HG02884 (cell line): ENCODE measurements at regions not wholly inside any gene's neighbourhood (a gene's known extent, or its start where the extent isn't known, plus 50 kb on each side); places are given as distances from the start of the nearest gene placed in this dataset.
"Not testable (repeated sequence)": the region's sequence is repeated elsewhere in the genome, so short reads cannot be mapped to it uniquely, and the experiment has no call there.

Experiments used
- ATAC-seq: cut with Tn5 transposase; IDR thresholded peaks from one replicate; pipeline ENCODE4 v1.9.1; 2021; ENCODE audit warnings: mild to moderate bottlenecking, moderate library complexity; ENCODE audit not compliant: unreplicated experiment

DNA sequence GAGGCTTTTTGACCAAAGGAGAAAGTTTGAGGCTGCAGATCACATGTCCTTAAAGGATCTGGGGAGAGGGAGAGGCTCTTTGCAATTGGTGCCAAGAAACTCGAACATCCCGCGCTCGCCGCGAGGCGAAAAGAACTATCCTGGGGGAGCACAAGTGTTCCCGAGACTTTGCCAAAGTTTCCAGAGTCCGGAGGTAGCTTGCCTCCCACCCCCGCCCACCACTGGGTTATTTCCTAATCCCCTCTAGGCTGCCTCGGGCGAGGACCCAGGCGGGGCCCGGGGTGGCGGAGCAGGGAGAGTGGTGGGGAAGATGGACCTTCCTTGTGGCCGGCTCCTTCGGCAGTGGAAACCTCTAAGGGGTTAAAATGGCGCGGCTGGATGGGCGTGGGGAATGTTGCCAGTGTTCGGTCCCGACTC lies 114.5 kb downstream of the KCNRG start:
- no peak for ATAC-seq

- no peak for ATAC-seq
These were observed 115.1 kb downstream of the KCNRG start for GRCh38 chr13:50130123-50130946.

DNA sequence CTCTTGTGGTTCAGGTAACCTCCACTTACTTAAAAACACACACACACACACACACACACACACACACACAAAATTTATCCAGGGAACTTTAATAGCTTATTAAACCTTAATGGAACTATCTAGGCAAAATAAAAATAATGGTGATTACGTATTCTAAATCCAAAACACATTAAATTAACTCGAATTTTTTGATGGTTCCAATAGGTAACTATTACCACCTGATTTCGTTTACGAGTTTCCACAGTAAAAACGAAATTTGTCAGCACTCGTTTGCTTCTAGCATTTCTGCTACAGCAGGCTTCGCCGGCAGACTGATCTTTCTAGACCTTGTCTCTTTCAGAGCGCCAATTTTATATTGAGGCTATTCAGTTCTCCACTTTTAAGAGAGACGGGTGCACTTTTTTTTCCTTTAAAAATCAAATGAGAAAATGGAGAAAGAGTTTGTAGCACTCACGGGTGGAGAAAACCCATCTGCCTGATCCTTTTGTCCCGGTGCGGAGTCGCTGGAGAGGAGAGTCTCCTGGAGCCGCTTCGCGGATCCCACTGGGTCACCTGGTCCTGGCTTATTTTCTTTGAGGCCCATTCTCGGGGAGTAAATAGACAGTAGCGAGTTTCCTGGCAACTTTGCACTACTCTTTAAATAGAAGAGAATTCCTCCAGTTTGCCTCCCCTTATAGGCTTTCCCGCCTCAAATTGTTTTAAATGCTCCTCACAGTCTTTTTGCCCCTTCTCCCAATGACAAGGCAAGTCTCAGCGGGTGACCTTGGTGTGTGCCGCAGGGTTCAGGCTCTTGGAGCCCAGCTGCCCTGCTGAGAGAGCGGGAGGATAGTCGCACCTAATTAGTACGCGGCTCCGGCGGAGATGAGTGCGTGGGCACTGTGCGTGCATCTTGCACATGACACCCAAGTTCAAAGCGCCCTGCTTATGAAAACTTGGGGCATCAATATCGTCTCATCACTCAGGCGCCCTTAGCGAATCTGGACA lies 117.0 kb downstream of the KCNRG start:
- no peak for ATAC-seq

DNA sequence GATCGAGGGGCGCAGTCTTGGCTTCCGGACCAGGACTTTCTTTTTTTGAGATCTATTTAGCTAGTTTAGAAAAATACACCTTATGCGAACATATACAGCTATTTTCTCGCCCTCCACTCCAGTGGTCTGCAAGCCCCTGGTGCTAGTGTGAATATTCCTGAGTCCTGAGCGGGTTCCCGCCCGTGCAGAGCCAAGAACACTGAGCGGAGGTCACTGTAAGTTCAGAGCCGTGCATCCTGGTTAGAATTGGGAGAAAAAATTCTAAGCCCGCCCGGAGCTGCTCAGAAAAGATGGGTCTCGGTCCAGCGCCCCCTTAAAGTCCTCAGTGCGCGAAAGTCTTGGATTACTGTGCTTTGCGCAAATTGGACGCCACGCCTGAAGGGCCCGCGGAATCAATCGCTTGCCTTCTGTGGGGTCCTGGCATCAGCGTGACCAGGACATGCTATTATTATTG lies 117.7 kb downstream of the KCNRG start:
- ATAC-seq = no peak

GRCh38 chr13:50133358-50133953 lies 118.2 kb downstream of the KCNRG start:
- no peak for ATAC-seq

DNA sequence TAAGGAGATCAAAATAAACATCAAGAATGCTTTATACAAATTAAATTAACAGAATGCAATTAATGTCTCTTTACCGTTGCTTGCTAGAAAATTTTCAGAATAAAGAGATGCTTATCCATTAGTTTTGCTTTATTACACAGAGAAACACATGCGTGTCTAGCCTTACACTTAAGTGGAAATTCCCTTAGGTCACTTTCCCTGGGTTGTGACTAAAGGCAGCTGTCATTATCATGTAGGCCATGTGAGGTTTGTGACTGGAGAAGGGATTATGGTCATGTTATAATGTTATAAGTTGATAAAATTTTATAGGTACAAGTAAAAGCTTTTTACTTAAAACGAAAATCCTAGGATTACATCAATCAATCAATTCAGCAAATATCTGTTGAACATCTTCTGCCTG lies 121.0 kb downstream of the KCNRG start:
- no peak for ATAC-seq

- ATAC-seq = no peak
These were observed 121.4 kb downstream of the KCNRG start for GRCh38 chr13:50136678-50137077.

DNA sequence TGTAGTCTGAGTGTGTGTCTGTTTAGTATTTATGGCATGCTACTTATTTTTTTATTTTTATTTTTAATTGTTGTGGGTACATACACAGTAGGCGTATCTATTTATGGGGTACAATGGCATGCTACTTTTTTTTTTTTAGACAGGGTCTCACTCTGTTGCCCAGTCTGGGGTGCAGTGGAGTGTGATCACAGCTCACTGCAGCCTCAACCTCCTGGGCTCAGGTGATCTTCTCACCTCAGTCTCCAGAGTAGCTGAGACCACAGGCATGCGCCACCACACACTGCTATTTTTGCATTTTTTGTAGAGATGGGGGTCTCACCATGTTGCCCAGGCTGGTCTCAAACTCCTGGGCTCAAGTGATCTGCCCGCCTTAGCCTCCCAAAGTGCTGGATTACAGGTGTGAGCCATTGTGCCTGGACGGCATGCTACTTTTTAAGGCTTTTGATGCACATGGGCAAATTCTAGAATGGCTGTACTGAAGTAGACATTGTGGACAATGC lies 124.2 kb downstream of the KCNRG start:
- not testable (repeated sequence) for ATAC-seq

DNA sequence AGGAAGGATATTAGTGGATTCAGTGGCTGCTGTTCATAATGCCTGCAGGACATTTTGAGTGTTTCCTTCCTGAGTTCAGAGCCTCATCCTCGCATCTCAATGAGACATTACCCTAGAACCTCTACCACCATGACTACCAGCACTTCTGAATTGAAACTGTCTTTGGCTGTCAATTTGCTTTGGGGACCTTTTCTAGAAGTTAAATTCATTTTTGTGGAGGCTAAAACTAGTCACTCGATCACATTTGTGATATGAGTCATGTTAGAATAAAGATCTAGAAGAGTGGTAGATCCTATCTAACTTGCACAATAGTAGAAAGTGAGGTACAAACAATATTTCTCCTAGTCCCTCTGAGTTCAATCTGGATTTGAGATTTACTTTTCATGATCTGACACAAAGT lies 124.9 kb downstream of the KCNRG start:
- ATAC-seq = no peak

- ATAC-seq = no peak
These were observed 125.5 kb downstream of the KCNRG start for GRCh38 chr13:50140581-50141374.

GRCh38 chr13:50141375-50141975 lies 126.2 kb downstream of the KCNRG start:
- ATAC-seq = no peak

- ATAC-seq = no peak
These were observed 129.3 kb downstream of the KCNRG start for GRCh38 chr13:50144246-50145160.

DNA sequence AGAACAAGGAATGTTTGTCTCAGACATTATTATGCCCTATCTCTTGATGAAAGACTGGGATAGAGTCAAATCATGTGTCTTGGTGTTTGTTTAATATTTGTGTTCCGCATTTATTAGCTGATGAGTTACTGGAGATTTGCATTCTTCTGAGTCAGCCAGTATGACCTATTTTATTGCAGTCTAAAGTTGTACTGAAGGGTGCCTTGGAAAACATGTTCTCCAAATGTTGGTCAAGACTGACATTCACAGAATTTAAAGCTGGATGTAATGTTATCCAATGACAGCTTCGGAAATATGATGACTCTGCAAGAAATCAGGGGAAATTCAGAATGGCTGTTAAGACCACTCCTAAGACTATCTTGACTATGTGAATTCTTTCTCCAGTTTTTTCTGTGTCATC lies 134.0 kb downstream of the KCNRG start:
- ATAC-seq = no peak

DNA sequence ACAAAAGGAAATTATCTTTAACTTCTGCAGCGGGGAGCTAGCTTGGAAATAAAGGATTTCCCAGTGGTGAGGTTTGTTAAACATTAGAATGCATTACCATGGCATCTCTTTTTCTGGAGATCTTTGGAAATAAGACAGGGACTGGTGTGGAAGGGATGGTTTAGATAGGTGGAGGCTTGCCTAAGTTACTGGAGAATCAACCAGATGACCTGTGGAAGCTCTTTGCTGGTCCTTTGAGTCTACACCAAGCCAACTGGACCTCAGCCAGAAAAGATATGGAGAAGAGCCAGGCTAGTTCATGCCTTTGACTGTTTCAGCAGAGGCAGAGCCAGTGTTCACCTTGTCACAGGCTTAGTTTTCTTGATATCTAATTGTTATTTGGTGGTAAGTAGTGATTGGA lies 134.7 kb downstream of the KCNRG start:
- no peak for ATAC-seq

DNA sequence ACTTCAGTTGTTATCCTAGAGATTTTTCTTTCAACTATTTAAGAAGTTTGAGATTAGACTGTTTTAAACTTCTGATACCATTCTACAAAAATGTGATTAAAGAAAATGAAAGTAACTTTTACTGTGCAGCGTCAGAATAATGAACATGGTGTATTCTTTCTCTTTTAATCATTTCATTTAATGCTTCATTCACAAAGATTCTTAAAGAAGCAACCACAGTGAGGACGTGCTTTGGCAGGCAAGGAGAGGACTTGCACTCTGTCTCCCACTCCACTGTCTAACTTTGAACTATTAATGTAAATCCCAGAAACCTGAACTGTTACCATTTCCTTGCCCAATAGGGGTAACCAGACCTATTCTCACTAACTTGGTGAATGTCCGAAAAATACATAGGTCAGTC lies 137.0 kb downstream of the KCNRG start:
- no peak for ATAC-seq

GRCh38 chr13:50152655-50153309 lies 137.5 kb downstream of the KCNRG start:
- ATAC-seq = no peak

- ATAC-seq = no peak
These were observed 138.2 kb downstream of the KCNRG start for GRCh38 chr13:50153401-50153800.

- no peak for ATAC-seq
These were observed 138.6 kb downstream of the KCNRG start for GRCh38 chr13:50153876-50154275.
